ENCODE measurements at regions not wholly inside any gene's neighbourhood (a gene's known extent, or its start where the extent isn't known, plus 50 kb on each side); places are given as distances from the start of the nearest gene placed in this dataset.

DNA sequence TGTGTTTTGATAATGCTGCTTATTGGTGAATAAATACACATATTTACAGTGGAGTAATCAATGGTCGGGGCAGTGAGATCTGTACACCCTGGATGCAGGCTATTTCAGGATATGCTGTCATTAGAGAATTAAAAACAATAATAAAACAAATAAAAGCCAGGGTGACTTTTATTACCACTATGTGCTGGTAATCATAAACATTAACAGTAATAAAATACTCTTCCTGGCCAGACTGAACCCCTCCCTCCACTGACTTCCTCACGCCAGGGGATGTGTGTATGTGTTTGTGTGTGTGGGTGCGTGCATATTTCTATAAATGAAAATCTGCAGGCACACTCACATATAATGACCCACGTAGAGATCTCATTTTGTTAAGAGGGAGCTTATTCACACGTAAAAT, 98.0 kb upstream of the MAP9 start (continued):
- no peak for TF ChIP-seq TBP (IDR thresholded peaks at IDR 0.05; ENCODE audit: low read depth, low read length)
- no peak for TF ChIP-seq ASH2L (IDR thresholded peaks at IDR 0.05; ENCODE audit: low read length)
- no peak for TF ChIP-seq KDM5A (IDR thresholded peaks at IDR 0.05; ENCODE audit: low read length)

All from H1 (cell line).